ENCODE measurements at regions not wholly inside any gene's neighbourhood (a gene's known extent, or its start where the extent isn't known, plus 50 kb on each side); places are given as distances from the start of the nearest gene placed in this dataset.

DNA sequence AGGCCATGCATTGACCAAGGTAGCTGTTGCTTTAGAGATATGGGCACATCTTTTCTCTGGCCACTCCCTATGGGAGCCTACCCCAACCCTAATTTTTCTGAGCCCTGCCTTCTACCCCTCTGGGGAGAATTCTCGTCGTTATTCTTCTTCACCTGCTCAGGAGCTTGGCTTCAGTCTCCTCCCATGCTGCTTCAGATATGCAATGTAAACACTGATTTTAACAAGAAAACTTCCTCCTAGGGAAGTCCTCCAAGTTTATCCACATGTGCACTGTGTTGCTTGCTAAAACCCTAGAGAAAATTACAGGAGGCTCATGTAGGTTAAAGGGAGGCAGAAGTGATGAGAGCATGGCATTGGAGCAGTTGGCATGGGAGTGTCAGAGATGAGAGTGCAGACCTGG lies 445.2 kb upstream of the MDFIC2 start:
- TF ChIP-seq, protein P1, sequence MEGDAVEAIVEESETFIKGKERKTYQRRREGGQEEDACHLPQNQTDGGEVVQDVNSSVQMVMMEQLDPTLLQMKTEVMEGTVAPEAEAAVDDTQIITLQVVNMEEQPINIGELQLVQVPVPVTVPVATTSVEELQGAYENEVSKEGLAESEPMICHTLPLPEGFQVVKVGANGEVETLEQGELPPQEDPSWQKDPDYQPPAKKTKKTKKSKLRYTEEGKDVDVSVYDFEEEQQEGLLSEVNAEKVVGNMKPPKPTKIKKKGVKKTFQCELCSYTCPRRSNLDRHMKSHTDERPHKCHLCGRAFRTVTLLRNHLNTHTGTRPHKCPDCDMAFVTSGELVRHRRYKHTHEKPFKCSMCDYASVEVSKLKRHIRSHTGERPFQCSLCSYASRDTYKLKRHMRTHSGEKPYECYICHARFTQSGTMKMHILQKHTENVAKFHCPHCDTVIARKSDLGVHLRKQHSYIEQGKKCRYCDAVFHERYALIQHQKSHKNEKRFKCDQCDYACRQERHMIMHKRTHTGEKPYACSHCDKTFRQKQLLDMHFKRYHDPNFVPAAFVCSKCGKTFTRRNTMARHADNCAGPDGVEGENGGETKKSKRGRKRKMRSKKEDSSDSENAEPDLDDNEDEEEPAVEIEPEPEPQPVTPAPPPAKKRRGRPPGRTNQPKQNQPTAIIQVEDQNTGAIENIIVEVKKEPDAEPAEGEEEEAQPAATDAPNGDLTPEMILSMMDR (IDR thresholded peaks at IDR 0.05; ENCODE audit: insufficient read depth, low read length, poor library complexity, severe bottlenecking), result no peak
- TF ChIP-seq EZH2phosphoT487 (conservative IDR thresholded peaks at IDR 0.05; ENCODE audit: low read length), result no peak

Measured in SU-DHL-6 (cell line).